ENCODE measurements at regions not wholly inside any gene's neighbourhood (a gene's known extent, or its start where the extent isn't known, plus 50 kb on each side); places are given as distances from the start of the nearest gene placed in this dataset.

DNA sequence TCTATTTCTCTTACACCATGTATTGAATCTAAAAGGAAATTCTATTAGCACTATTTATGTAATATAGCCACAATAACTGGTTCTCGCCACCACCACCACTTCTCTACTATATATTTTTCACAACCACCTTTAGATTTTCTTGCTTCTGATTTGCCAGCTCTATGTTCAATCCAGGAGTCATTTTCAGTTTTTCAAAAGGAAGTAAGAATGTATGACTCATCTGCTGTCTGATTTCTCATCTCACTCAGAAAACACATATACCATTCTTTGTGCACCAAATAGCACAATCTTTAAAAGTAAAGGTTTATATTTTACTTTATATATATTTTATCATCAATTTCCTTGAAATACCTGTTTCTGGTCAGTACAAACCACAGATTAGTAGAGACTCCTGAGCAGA is 1127.5 kb downstream of the TAF11L14 start:
- H3K36me3 ChIP-seq (ENCODE audit: control insufficient read depth, insufficient read depth, low read length), result no peaks in the 10 kb centered on the region
- no peaks in the 10 kb centered on the region for H4K20me1 ChIP-seq (replicated peaks; ENCODE audit: control insufficient read depth, insufficient read depth, low read length)
- no peak for TF ChIP-seq ZNF75A (CRISPR knock-in tag; IDR thresholded peaks at IDR 0.05)
- TF ChIP-seq, protein P1, sequence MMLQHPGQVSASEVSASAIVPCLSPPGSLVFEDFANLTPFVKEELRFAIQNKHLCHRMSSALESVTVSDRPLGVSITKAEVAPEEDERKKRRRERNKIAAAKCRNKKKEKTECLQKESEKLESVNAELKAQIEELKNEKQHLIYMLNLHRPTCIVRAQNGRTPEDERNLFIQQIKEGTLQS (IDR thresholded peaks at IDR 0.05), result 0 out of 2 replicates have a peak, but pooled peaks have one; percentile 36
- TF ChIP-seq, protein P1 (CRISPR knock-in tag; conservative IDR thresholded peaks at IDR 0.05), result no peak
- ChIA-PET CTCF (ENCODE audit: low intra/inter-chr PET ratio) (no interaction called here), POLR2A (no interaction called here)
- H3K9me3 ChIP-seq (replicated peaks; ENCODE audit: control insufficient read depth, insufficient read depth, low read depth, low read length), result no peaks in the 10 kb centered on the region
- DNase-seq (ENCODE audit: extremely low read depth in 1 of 4, low spot score in 3 of 4) (no peak), FAIRE-seq (no peak), ATAC-seq (no peak)
- H3K79me2 ChIP-seq (ENCODE audit: control insufficient read depth, insufficient read depth, low read length), result no peaks in the 10 kb centered on the region
- H3K4me1 ChIP-seq (replicated peaks in 1 of 2; ENCODE audit: control insufficient read depth in 2 of 2, insufficient read depth in 2 of 2, low read length in 2 of 2), result no peaks in the 10 kb centered on the region
- in situ Hi-C loops (cut with MboI) (no loop called here), intact Hi-C loops (cut with micrococcal nuclease) (no loop called here)
- WGBS (ENCODE audit: insufficient coverage, low coverage, missing lambda C conversion rate), result 32% methylated on average over 1 of the region's 1 CpG
- H3K4me2 ChIP-seq (ENCODE audit: insufficient read depth, low read length), result no peak overlapping the region
- H3K27ac ChIP-seq (ENCODE audit: extremely low read depth, low read depth, low read length), result no peak overlapping the region
- no TSS peak for BruUV-seq (replicated peaks)
- no peak overlapping the region for H3K4me3 ChIP-seq
- H3K27me3 ChIP-seq (ENCODE audit: control insufficient read depth in 2 of 2, insufficient read depth in 2 of 2, low read length in 2 of 2), result no peaks in the 10 kb centered on the region
- no peak overlapping the region for H3K9ac ChIP-seq (ENCODE audit: insufficient read depth in 1 of 2, low read depth in 2 of 2, low read length in 2 of 2)
- no peak overlapping the region for H2AFZ ChIP-seq (ENCODE audit: low read depth, low read length)
- H3K9me1 ChIP-seq (ENCODE audit: control insufficient read depth, insufficient read depth, low read length), result no peaks in the 10 kb centered on the region

DNA sequence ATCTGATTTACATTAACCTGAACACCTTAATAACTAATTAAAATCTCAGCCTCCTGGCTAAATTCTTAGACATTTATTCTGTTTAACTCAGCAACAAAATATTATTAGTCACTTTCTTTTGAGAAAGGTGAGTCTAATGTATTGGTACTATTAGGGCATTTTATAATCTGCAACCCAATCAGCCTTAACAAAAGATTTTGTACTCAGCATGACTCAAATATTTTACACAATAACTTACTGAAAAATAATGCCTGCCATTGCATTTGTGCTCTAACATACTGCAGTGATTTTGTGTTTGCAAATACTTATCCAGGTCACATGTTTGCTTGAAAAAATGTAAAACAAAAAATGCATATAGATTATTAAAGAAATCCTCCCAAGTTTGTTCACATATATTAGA is 1129.9 kb downstream of the TAF11L14 start:
- BruUV-seq (replicated peaks), result no TSS peak
- no peak overlapping the region for H3K4me3 ChIP-seq
- H3K9me3 ChIP-seq (replicated peaks; ENCODE audit: control insufficient read depth, insufficient read depth, low read depth, low read length), result no peaks in the 10 kb centered on the region
- H3K9me1 ChIP-seq (ENCODE audit: control insufficient read depth, insufficient read depth, low read length), result no peaks in the 10 kb centered on the region
- in situ Hi-C loops (cut with MboI), result no loop called here
- no peak overlapping the region for H3K9ac ChIP-seq (ENCODE audit: insufficient read depth in 1 of 2, low read depth in 2 of 2, low read length in 2 of 2)
- no peaks in the 10 kb centered on the region for H3K79me2 ChIP-seq (ENCODE audit: control insufficient read depth, insufficient read depth, low read length)
- H3K4me2 ChIP-seq (ENCODE audit: insufficient read depth, low read length), result no peak overlapping the region
- DNase-seq (ENCODE audit: extremely low read depth in 1 of 4, low spot score in 3 of 4), result no peak
- ChIA-PET CTCF (ENCODE audit: low intra/inter-chr PET ratio) (no interaction called here), POLR2A (interaction anchor here (1.4 kb wide), 1 partner anchor 8 kb away, joined by 3 read pairs; no protein-coding TSS in a partner anchor)
- no peak overlapping the region for H2AFZ ChIP-seq (ENCODE audit: low read depth, low read length)
- no peak overlapping the region for H3K27ac ChIP-seq (ENCODE audit: extremely low read depth, low read depth, low read length)
- intact Hi-C loops (cut with micrococcal nuclease), result no loop called here
- no peaks in the 10 kb centered on the region for H3K27me3 ChIP-seq (ENCODE audit: control insufficient read depth in 2 of 2, insufficient read depth in 2 of 2, low read length in 2 of 2)
- no peaks in the 10 kb centered on the region for H3K4me1 ChIP-seq (replicated peaks in 1 of 2; ENCODE audit: control insufficient read depth in 2 of 2, insufficient read depth in 2 of 2, low read length in 2 of 2)
- FAIRE-seq, result no peak
- no peaks in the 10 kb centered on the region for H4K20me1 ChIP-seq (replicated peaks; ENCODE audit: control insufficient read depth, insufficient read depth, low read length)
- no peak for ATAC-seq
- H3K36me3 ChIP-seq (ENCODE audit: control insufficient read depth, insufficient read depth, low read length), result no peaks in the 10 kb centered on the region
- no peak for TF ChIP-seq ETS2 (tag; IDR thresholded peaks at IDR 0.05; ENCODE audit: borderline replicate concordance, poor library complexity, severe bottlenecking)
- TF ChIP-seq, protein P2, sequence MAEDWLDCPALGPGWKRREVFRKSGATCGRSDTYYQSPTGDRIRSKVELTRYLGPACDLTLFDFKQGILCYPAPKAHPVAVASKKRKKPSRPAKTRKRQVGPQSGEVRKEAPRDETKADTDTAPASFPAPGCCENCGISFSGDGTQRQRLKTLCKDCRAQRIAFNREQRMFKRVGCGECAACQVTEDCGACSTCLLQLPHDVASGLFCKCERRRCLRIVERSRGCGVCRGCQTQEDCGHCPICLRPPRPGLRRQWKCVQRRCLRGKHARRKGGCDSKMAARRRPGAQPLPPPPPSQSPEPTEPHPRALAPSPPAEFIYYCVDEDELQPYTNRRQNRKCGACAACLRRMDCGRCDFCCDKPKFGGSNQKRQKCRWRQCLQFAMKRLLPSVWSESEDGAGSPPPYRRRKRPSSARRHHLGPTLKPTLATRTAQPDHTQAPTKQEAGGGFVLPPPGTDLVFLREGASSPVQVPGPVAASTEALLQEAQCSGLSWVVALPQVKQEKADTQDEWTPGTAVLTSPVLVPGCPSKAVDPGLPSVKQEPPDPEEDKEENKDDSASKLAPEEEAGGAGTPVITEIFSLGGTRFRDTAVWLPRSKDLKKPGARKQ (CRISPR knock-in tag; IDR thresholded peaks at IDR 0.05), result no peak
- TF ChIP-seq, protein P3, sequence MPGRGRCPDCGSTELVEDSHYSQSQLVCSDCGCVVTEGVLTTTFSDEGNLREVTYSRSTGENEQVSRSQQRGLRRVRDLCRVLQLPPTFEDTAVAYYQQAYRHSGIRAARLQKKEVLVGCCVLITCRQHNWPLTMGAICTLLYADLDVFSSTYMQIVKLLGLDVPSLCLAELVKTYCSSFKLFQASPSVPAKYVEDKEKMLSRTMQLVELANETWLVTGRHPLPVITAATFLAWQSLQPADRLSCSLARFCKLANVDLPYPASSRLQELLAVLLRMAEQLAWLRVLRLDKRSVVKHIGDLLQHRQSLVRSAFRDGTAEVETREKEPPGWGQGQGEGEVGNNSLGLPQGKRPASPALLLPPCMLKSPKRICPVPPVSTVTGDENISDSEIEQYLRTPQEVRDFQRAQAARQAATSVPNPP (IDR thresholded peaks at IDR 0.05; ENCODE audit: borderline replicate concordance, insufficient read depth, insufficient read length), result no peak
- TF ChIP-seq CBX8 (IDR thresholded peaks at IDR 0.05; ENCODE audit: borderline replicate concordance, extremely low read depth, low read depth, low read length, poor library complexity, severe bottlenecking), result no peak
- no peak for TF ChIP-seq MCM3 (IDR thresholded peaks at IDR 0.05)
- TF ChIP-seq CTBP1 (IDR thresholded peaks at IDR 0.05; ENCODE audit: borderline replicate concordance), result no peak
- no peak for TF ChIP-seq SRSF3 (IDR thresholded peaks at IDR 0.05; ENCODE audit: insufficient read depth, low read length)
- no peak for TF ChIP-seq SMARCC2 (IDR thresholded peaks at IDR 0.05; ENCODE audit: low read depth)
